GM18867 (cell line): ENCODE measurements at regions not wholly inside any gene's neighbourhood (a gene's known extent, or its start where the extent isn't known, plus 50 kb on each side); places are given as distances from the start of the nearest gene placed in this dataset.

Source experiments
- ATAC-seq: cut with Tn5 transposase; IDR thresholded peaks from one replicate; pipeline ENCODE4 v1.9.1; 2021; ENCODE audit warnings: mild to moderate bottlenecking, moderate library complexity; ENCODE audit not compliant: unreplicated experiment

GRCh38 chr12:59007620-59008019 lies 87.3 kb upstream of the LRIG3 start:
- ATAC-seq: no peak

GRCh38 chr12:59005193-59005955 lies 85.1 kb upstream of the LRIG3 start:
- no peak for ATAC-seq

- no peak for ATAC-seq
These were observed 84.2 kb upstream of the LRIG3 start for GRCh38 chr12:59004456-59004855.

- ATAC-seq: no peak
These were observed 75.5 kb upstream of the LRIG3 start for GRCh38 chr12:58995666-58996363.

GRCh38 chr12:58988643-58989344 lies 68.5 kb upstream of the LRIG3 start:
- no peak for ATAC-seq

- no peak for ATAC-seq
These were observed 61.7 kb upstream of the LRIG3 start for GRCh38 chr12:58981961-58982360.

- no peak for ATAC-seq
These were observed 60.5 kb upstream of the LRIG3 start for GRCh38 chr12:58980768-58981167.

- ATAC-seq: no peak
These were observed 58.4 kb upstream of the LRIG3 start for GRCh38 chr12:58978717-58979116.

- no peak for ATAC-seq
These were observed 57.2 kb upstream of the LRIG3 start for GRCh38 chr12:58977476-58977875.

GRCh38 chr12:58976146-58976545 lies 55.8 kb upstream of the LRIG3 start:
- ATAC-seq: no peak
